Keratinocyte (primary cell): ENCODE measurements at regions not wholly inside any gene's neighbourhood (a gene's known extent, or its start where the extent isn't known, plus 50 kb on each side); places are given as distances from the start of the nearest gene placed in this dataset.

Experiments used
- EZH2 ChIP-seq: IDR thresholded peaks from one replicate; pipeline ENCODE4 v1.6.1; 2012; ENCODE audit warnings: inconsistent platforms, mild to moderate bottlenecking, low read length, moderate library complexity
- TF ChIP-seq, protein P1 (sequence below), 3 experiments: IDR thresholded peaks in 1 of 3; conservative IDR thresholded peaks in 1 of 3; optimal IDR thresholded peaks in 1 of 3; 2 replicates in 2 of 3; 3 replicates in 1 of 3; pipeline versions ENCODE3 to v1.5.1; 2011; ENCODE audit warnings: low read length in 3 of 3, mild to moderate bottlenecking in 3 of 3, moderate library complexity in 2 of 3, control low read depth in 1 of 3, inconsistent platforms in 1 of 3; ENCODE audit not compliant: insufficient read depth in 2 of 3; ENCODE audit errors: extremely low read depth in 1 of 3

DNA sequence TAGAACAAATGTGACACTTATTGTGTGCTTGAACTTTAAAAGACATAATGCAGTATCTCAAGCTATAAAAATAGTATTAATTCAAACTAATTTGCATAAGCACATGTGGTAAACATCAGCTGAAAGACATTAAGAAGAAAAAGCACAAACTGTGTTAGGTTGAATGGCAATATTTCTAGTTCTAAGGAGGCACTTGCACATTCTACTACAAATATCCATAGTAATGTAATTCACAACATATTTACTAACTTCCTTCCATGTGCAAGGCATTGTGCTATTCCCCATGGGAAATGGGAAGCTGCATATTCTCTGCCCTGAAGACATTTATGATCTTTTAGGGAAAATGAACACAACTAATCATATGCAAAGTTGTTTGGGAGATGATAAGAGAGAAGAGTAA lies 80.2 kb upstream of the SLC13A1 start:
- TF ChIP-seq, protein P1, sequence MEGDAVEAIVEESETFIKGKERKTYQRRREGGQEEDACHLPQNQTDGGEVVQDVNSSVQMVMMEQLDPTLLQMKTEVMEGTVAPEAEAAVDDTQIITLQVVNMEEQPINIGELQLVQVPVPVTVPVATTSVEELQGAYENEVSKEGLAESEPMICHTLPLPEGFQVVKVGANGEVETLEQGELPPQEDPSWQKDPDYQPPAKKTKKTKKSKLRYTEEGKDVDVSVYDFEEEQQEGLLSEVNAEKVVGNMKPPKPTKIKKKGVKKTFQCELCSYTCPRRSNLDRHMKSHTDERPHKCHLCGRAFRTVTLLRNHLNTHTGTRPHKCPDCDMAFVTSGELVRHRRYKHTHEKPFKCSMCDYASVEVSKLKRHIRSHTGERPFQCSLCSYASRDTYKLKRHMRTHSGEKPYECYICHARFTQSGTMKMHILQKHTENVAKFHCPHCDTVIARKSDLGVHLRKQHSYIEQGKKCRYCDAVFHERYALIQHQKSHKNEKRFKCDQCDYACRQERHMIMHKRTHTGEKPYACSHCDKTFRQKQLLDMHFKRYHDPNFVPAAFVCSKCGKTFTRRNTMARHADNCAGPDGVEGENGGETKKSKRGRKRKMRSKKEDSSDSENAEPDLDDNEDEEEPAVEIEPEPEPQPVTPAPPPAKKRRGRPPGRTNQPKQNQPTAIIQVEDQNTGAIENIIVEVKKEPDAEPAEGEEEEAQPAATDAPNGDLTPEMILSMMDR (optimal IDR thresholded peaks at IDR 0.05 in 1 of 3, IDR thresholded peaks at IDR 0.05 in 1 of 3, conservative IDR thresholded peaks at IDR 0.05 in 1 of 3; ENCODE audit: extremely low read depth in 1 of 3, insufficient read depth in 2 of 3, low read length in 3 of 3) = no peak
- no peak for TF ChIP-seq EZH2
